AG09309 (cell line): ENCODE measurements at regions not wholly inside any gene's neighbourhood (a gene's known extent, or its start where the extent isn't known, plus 50 kb on each side); places are given as distances from the start of the nearest gene placed in this dataset.

Experiments
- DNase-seq: peaks from one replicate; pipeline ENCODE4 v3.0.0-alpha.2; 2010; ENCODE audit warnings: low read depth
- H3K4me3 ChIP-seq: 2 replicates; pipeline ENCODE4 v1.5.1; 2011; ENCODE audit warnings: mild to moderate bottlenecking, low read depth, low read length, moderate library complexity; ENCODE audit not compliant: control insufficient read depth
- TF ChIP-seq, protein P1 (sequence below): IDR thresholded peaks from 2 replicates; pipeline ENCODE4 v1.5.1; 2011; ENCODE audit warnings: mild to moderate bottlenecking, low read depth, low read length, inconsistent platforms; ENCODE audit not compliant: insufficient read depth, control insufficient read depth; ENCODE audit errors: missing control alignments

DNA sequence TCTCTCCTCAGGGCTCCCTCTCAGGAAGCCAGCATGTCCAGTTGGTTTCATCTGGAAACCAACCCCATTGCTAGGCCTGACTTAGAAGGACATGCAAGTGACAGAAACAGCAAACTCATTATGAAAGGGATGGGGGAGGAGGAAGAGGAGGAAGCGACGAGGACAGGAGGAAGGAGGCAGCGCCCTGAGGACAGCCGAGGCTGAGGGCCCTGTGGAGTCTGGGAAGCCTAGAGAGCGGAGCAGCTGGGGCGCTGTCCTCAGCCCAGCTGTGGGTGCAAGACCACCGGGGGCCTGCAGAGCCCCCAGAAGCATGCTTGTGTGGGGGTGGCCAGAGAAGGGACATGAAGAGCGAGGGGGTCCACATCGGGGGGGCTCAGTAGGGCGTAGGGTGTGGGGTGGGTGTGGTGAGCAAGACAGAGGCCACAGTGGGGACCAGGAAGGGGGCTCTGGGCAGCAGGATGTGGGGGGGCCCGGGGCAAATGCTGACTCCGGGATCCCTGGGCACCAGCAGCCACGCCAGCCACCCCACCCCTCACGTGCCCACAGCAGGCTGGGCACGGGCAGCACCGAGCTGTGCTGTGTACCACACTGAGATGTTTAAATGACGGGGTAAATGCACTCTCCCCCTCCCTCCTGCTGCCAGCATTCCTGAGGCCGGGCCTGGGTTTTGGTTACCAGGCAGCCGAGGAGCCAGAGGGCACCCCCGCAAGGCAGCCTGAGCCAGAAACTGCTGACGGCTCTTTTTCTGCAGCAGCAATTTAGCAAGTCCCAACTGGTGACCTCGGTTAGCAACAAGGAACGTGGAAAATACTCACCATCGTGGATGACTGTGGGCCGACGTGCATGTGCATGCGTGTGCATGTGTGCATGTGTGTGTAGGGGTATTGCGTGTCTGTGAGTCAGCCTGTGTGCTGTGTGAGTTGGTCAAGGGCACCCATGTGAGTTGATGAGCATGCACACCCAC is 82.7 kb upstream of the LINC01488 start:
- TF ChIP-seq, protein P1, sequence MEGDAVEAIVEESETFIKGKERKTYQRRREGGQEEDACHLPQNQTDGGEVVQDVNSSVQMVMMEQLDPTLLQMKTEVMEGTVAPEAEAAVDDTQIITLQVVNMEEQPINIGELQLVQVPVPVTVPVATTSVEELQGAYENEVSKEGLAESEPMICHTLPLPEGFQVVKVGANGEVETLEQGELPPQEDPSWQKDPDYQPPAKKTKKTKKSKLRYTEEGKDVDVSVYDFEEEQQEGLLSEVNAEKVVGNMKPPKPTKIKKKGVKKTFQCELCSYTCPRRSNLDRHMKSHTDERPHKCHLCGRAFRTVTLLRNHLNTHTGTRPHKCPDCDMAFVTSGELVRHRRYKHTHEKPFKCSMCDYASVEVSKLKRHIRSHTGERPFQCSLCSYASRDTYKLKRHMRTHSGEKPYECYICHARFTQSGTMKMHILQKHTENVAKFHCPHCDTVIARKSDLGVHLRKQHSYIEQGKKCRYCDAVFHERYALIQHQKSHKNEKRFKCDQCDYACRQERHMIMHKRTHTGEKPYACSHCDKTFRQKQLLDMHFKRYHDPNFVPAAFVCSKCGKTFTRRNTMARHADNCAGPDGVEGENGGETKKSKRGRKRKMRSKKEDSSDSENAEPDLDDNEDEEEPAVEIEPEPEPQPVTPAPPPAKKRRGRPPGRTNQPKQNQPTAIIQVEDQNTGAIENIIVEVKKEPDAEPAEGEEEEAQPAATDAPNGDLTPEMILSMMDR: no peak
- no peak overlapping the region for H3K4me3 ChIP-seq
- DNase-seq: peak; percentile 29

DNA sequence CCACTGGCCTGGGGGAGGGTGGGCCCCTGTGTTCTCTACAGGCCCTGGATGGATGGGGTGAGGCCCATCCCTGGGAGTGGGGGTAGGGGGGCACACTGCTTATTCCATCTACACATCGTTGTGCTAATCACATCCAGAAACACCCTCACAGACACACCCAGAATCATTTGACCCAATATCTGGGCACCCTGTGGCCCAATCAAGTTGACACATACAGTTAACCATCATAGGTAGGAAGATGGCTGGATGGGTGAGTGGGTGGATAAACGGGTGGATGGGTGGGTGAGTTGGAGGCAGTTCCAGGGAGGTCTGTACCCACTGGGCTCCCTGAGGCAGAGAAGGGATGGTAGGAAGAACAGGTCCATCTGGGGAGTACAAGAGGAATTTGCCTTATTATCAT is 81.3 kb upstream of the LINC01488 start:
- H3K4me3 ChIP-seq: no peak overlapping the region
- no peak for DNase-seq
- TF ChIP-seq, protein P1: no peak

DNA sequence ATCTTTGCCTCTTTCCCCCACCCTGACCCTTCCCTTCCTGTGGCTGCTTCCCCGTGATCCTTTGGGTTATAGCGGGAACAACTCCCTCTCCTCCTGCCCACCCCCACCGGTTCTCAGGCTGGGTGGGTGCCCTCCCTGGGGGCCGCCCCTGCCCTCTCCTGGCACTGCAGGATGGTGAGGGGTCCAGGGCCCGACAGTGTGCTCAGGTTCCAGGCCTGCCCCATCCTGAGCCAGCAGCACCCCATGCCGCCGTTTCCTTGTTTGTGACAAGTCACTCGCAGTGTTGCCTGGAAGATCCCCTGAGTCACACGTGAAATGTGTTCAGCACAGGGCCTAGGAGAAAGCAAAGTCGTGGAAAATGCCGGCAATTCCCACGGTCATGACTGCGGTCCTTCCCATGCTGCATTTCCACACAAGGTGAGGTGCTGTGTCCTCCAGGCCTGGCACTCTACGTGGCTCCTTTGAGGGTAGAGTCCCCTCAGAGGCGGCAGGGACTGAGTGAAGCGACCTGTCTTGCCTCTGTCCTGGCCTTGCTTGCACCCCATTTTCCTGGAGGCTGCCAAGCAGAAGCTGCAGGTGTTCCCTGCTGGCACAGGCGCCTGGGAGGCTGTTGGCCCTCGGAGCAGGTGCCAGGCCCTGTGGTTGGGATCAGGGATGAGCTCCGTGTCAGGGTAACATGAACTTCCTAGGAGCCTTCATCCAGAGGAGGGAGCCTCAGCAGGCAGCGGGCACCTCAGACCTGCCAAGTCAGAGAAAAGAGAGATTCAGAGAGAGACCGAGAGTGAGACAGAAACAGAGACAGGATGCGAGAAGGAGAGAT is 80.5 kb upstream of the LINC01488 start:
- no peak for DNase-seq
- TF ChIP-seq, protein P1: no peak
- no peak overlapping the region for H3K4me3 ChIP-seq

DNA sequence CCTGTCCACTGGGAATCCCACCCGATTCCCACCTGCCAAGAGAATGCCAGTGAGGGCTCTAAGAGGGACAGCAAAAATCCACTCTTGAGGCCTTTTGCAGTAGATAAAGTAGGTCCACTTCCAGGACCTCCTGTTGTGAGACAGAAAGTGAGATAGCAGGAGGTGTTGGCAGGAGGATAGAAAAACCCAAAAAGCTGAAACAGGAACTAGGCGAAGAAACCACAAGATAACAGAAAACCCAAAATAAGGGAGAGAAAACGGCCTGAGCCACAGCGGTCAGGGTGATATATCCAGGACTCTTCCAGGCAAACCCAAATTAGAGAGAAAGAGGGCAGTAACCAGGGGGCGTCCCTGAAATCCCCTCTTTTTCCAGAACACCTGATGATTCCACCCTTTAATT is 79.7 kb upstream of the LINC01488 start:
- TF ChIP-seq, protein P1: no peak
- H3K4me3 ChIP-seq: no peak overlapping the region
- no peak for DNase-seq

DNA sequence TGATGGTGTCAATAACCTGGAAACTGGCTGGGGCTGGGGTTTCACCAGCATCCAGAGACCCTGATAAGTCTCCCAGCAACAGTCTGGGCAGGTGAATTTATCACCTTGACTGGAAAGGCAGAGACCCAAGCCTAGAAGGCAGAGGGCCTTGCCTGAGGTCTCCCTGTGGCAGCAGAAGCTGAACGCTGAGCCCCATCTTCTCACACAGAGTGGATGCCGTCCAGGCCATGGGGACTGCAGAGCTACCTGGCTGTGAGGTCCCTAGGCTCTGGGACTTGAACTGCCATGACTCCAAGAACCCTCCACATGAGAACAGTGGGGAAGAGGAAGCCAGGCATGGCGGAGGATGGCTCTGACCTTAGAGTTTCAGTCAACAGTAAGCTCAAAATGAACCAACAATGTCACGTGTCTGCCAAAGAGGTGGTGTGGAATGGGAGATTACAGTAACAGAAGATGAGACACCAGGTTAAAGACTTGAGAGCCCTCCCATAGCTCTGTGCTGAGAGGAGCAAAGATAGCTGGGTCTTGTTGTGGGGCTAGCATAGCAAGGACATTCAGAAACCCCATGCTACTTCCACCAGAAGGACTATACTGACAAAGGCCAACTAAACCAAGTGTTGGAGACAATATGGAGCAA is 79.1 kb upstream of the LINC01488 start:
- TF ChIP-seq, protein P1: no peak
- no peak overlapping the region for H3K4me3 ChIP-seq

DNA sequence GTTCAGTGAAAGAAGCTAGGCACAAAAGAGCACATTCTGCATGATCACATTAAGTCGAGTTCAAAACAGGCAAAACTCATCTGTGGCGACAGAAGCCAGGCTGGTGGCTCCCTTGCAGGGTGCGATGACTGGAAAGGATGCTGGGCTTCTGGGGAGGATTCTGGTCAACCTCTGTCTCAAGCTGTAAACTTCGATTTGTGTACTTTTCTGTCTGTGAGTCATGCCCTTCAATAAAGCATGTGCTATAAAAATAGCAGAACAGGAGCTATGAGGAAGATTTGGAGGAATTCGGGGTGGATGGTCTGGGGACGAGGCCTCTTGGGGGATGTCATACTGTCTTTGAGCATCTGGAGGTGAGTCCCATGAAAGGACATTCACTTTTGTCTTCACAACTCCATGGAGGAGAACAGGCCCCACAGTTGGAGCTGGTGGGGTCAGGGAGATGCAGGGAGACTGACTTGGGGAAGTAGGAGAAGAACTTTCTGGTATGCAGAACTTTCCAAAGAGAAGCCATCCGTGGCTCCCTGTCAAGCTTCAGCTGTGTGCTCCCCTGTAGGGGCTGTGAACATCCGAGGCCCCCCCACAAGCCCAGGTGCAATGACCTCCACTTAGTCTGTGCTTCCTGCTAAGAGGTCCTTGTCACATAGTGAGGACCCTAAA is 77.8 kb upstream of the LINC01488 start:
- peak; percentile 16 for DNase-seq
- TF ChIP-seq, protein P1: no peak
- H3K4me3 ChIP-seq: no peak overlapping the region

More for the DNA sequence above, 79.1 kb upstream of the LINC01488 start:
- DNase-seq: no peak
